Cardiac fibroblast (primary cell): ENCODE measurements at regions not wholly inside any gene's neighbourhood (a gene's known extent, or its start where the extent isn't known, plus 50 kb on each side); places are given as distances from the start of the nearest gene placed in this dataset.

Experiments
- DNase-seq, 2 donors: peaks; one replicate each; pipeline versions ENCODE4 v3.0.0 to v3.0.0-alpha.2; 2010; ENCODE audit warnings: low read depth in 2 of 2
- H3K4me3 ChIP-seq, 2 donors: replicated peaks in 1 of 2; 1 replicate in 1 of 2; 2 replicates in 1 of 2; pipeline ENCODE4 v1.5.1; 2011; ENCODE audit warnings: low read depth in 2 of 2, low read length in 2 of 2, mild to moderate bottlenecking in 2 of 2, moderate library complexity in 1 of 2
- TF ChIP-seq, protein P1 (sequence below): IDR thresholded peaks from one replicate; pipeline ENCODE4 v1.5.1; 2011; ENCODE audit warnings: low read depth, mild to moderate bottlenecking, low read length, inconsistent platforms

GRCh38 chr11:110772863-110773262, 60.6 kb upstream of the ARHGAP20 start:
- H3K4me3 ChIP-seq: no peak overlapping the region
- DNase-seq: no peak
- TF ChIP-seq, protein P1, sequence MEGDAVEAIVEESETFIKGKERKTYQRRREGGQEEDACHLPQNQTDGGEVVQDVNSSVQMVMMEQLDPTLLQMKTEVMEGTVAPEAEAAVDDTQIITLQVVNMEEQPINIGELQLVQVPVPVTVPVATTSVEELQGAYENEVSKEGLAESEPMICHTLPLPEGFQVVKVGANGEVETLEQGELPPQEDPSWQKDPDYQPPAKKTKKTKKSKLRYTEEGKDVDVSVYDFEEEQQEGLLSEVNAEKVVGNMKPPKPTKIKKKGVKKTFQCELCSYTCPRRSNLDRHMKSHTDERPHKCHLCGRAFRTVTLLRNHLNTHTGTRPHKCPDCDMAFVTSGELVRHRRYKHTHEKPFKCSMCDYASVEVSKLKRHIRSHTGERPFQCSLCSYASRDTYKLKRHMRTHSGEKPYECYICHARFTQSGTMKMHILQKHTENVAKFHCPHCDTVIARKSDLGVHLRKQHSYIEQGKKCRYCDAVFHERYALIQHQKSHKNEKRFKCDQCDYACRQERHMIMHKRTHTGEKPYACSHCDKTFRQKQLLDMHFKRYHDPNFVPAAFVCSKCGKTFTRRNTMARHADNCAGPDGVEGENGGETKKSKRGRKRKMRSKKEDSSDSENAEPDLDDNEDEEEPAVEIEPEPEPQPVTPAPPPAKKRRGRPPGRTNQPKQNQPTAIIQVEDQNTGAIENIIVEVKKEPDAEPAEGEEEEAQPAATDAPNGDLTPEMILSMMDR: no peak

GRCh38 chr11:110766316-110766715, 54.1 kb upstream of the ARHGAP20 start:
- no peak for DNase-seq
- TF ChIP-seq, protein P1: no peak
- no peak overlapping the region for H3K4me3 ChIP-seq

DNA sequence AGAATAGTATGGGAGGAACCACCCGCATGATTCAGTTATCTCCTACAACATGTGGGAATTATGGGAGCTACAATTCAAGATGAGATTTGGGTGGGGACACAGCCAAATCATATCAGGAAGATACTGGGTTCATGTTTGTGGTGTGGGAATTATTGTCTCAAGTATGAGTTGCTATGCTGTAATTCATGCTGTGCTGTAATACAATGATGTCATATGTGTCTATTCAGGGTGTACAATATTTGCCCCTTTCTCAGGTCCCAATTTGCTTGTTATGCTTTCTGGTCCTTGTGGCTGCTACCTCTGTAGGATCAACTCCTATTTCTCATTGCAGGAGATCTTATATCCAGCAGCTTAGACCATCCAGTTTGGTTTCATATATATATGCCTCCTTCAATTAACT, 52.2 kb upstream of the ARHGAP20 start:
- peak in 1 of 2 donors; percentile 19 for DNase-seq
- TF ChIP-seq, protein P1: no peak
- H3K4me3 ChIP-seq: no peak overlapping the region

DNA sequence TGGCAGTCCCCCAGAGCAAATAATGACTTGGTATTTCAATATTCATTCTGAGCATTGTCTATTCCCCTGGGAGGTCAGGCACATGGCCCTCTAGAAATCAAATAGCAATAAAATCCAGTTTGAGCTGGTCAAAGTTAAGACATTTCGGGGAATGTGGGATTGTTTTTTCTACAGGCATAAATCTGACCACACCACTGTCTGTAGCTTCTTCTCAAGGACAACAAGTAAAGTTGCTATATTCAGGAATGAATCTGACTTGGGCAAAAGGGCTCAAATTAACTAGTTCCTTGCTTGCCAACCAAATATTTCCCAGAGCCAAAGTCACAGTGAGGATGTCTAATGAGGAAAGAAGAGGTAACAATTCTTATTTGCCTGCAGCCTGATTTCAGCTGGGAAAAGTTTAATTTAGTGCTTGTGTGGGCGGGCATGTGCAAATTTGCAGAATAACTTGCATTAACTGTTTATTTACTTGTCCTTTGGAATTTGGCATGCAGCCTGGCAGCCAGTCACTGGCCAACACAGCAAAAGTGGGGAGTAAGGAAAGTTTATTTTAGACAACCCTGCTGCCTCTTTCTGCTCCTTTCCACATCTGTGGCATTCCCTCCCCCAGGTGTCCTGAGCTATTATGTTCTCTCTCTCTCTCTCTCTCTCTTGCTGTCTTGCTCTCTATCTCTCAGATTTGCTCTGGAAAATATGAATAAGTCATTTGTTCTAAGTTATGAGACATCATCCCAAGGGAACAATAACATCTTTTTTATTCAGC, 51.2 kb upstream of the ARHGAP20 start:
- TF ChIP-seq, protein P1: no peak
- DNase-seq: peak; percentile 57 to 89
- H3K4me3 ChIP-seq: no peak overlapping the region

GRCh38 chr11:110762590-110762989, 50.4 kb upstream of the ARHGAP20 start:
- peak; percentile 12 to 69 for DNase-seq
- no peak overlapping the region for H3K4me3 ChIP-seq
- TF ChIP-seq, protein P1: no peak
